GM18502 (cell line): ENCODE measurements at regions not wholly inside any gene's neighbourhood (a gene's known extent, or its start where the extent isn't known, plus 50 kb on each side); places are given as distances from the start of the nearest gene placed in this dataset.

Experiments used
- ATAC-seq: cut with Tn5 transposase; IDR thresholded peaks from one replicate; pipeline ENCODE4 v1.9.1; 2021; ENCODE audit warnings: mild to moderate bottlenecking; ENCODE audit not compliant: unreplicated experiment, poor library complexity

DNA sequence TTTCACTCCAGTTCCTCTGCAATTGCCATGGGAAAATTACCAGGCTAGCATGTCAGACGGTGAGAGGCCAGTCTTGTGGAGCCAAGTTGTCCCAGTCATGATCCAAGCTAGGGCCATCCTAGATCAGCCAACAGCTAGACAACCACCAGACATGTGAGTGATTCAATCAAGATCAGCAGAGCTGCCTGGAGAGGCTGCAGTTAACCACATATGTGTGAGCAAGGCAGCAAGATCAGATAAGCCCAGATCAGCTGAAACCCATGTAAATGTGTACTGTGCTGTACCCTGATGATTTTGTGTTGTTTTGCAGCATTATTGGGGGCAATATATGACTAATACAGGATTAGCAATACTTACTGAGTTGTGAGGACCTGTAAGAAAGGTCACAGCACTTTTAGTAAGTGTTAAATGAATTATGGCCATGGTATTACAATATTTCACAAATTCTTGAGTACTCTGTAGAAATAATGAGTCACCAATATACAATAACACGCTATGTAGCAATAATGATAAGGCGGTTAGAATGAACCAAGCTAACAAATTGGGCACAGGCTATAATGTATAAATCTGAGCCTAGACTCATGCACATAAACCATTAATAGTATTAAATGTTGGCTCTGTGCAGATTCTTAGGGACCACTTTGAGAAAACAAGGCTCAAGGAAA, 91.4 kb downstream of the SUDS3 start:
- ATAC-seq, result no peak

- ATAC-seq, result no peak
Observed at GRCh38 chr12:118472940-118473339, 96.6 kb downstream of the SUDS3 start.

DNA sequence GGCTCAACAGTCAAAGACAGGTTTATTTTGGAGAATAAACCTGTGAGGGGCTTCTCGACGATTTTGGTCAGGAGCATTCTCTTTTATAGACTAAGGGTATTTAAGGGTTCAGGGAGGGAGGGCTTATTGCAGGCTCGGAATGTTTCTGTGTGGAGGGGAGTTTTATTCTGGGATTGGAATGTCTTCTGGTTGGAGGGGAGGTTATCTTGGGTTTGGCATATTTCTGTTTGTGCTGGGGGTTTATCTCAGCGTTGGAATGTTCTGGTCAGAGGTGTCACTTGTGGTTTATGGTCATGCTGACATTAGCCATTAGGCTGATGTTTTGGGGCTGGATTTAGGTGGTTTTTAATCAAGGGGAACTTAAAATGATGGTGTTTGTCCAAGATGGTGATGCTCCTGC, 103.9 kb downstream of the SUDS3 start:
- ATAC-seq, result no peak

GRCh38 chr12:118488034-118488433, 111.7 kb downstream of the SUDS3 start:
- no peak for ATAC-seq

- ATAC-seq, result no peak
Observed at GRCh38 chr12:118493962-118494361, 117.6 kb downstream of the SUDS3 start.

GRCh38 chr12:118494776-118495175, 118.4 kb downstream of the SUDS3 start:
- ATAC-seq, result no peak

DNA sequence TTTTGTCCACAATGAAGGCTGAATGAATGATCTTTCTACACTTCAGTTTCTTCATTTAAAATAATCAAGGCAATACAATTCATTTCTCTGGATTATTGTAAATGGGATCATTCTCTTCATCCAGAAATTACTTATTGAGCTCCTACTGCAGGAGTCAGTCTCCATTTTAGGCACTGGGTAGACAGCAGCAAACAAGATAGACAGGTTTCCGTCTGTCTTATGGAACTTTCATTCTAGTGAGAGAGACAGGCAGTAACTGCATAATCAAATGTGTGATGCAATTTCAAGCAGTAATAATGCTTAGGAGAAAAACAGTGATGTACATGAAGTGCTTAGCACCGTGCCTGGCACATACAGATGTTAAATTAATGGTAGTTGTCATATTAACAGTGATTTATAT, 118.9 kb downstream of the SUDS3 start:
- no peak for ATAC-seq

DNA sequence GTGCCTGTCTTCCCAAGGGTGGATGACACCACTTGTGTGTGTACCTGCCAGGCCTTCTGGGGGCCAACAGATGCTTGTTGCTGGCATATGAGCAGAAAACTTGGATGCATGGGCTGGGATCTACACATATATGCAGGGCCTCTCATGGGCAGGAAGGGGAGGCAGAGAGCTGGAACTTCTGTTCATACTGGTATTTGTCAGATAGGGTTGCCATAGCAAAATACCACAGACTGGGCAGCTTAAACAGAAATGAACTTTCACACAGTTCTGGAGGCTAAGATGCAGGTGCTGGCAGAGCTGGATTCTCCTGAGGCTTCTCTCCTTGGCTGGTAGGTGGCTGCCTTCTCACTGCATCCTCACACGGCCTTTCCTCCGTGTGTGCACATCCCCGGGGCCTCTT, 121.8 kb downstream of the SUDS3 start:
- no peak for ATAC-seq

DNA sequence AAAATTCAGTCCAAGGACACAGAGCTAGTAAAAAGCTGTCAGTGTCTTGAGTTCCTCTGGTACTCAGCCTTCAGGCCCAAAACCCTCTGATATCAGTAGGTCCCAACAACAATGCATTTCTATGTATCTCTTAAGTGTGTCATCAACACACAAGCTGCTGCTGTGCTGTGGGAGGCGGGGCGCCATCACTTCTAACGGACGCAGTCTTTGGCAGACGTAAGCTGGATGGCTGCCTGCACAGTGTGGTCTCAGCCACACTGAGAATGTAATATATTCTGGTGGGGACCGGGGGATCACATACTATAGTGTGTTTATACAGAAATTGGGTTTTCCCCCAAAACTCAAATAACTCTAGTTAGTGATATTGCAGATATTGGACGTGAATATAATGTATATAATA, 123.9 kb downstream of the SUDS3 start:
- ATAC-seq, result no peak

DNA sequence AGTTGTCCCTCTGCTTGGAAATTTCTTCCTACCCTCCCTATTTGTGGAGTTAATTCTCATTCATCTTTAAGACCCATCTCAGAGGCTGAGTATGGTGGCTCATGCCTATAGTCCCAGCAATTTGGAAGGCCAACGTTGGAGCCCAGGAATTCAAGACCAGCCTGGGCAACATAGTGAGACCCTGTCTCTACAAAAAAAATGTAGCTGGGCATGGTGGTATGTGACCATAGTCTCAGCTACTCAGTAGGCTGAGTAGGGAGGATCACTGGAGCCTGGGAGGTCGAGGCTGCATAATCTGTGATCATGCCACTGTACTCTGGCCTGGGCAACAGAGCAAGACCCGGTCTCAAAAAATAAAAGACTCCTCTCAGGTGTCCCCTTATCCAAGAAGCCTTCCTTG, 125.1 kb downstream of the SUDS3 start:
- no peak for ATAC-seq

GRCh38 chr12:118503476-118503875, 127.1 kb downstream of the SUDS3 start:
- no peak for ATAC-seq

DNA sequence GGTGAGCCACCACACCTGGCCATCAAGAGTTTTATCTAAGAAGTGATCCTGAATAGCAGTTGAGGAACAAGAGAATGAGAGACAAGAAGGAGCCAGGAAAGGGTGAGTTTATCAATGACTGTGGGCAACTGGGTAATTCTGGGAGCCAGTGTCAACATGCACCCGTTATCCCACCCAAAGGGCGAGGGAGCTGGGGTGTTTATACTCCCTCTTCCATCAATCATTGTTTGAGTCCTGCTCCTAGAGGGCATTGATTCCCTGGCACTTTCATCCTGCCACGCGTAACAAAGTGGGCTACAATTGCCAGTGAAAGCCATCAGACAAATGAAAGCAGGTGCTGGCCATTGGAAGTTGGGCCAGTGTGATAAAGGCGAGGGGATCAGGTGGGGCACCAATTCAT, 136.3 kb downstream of the SUDS3 start:
- ATAC-seq, result no peak

DNA sequence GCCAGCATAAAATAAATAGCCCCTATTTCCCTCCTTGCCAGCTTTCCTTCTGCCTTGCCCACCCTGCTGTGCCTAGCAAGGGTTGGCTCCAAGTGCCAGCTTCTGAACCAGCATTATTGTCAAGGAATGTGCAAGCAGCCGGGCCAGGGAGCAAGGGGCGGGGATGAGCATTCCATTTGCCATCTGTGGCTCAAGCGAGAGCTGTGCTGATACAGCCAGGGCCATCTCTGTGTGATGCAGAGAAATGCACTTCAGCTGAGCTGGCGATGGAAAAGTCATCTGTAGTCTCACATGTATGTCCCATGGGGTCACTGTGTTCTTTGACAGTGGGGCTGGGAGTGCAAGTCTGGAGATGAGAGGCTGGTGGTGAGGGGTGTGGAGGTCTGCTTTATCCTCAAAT, 137.3 kb downstream of the SUDS3 start:
- no peak for ATAC-seq

DNA sequence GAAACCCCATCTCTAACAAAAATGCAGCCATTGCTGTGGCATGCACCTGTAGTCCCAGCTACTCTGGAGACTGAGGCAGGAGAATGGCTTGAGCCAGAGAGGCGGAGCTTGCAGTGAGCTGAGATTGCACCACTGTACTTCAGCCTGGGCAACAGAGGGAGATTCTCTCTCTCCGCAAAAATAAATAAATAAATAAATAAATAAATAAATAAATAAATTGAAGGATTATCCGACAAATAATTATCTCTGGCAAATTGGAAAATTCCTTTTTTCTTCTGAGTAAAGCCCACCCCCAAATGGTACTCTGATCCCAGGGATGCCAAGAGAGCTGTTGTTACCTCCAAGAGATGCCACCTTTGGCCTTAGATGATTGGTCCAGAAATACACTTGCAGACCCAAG, 137.9 kb downstream of the SUDS3 start:
- ATAC-seq, result no peak

- ATAC-seq, result no peak
Observed at GRCh38 chr12:118520214-118521035, 144.1 kb downstream of the SUDS3 start.

- no peak for ATAC-seq
Observed at GRCh38 chr12:118521036-118521370, 144.6 kb downstream of the SUDS3 start.

- no peak for ATAC-seq
Observed at GRCh38 chr12:118524446-118524845, 148.1 kb downstream of the SUDS3 start.

- no peak for ATAC-seq
Observed at GRCh38 chr12:118525216-118525615, 148.9 kb downstream of the SUDS3 start.

- ATAC-seq, result no peak
Observed at GRCh38 chr12:118526255-118527095, 150.1 kb downstream of the SUDS3 start.

- ATAC-seq, result no peak
Observed at GRCh38 chr12:118527310-118527709, 151.0 kb downstream of the SUDS3 start.

- ATAC-seq, result no peak
Observed at GRCh38 chr12:118528625-118529024, 152.3 kb downstream of the SUDS3 start.
